Stimulated activated CD4-positive, alpha-beta T cell treated with anti-CD3 and anti-CD28 coated beads, Interleukin-12 subunit alpha, Interleukin-12 subunit beta, amount 100 ng/mL, for 24 hours (primary cell): ENCODE measurements at regions not wholly inside any gene's neighbourhood (a gene's known extent, or its start where the extent isn't known, plus 50 kb on each side); places are given as distances from the start of the nearest gene placed in this dataset.
A peak's percentile ranks its signal among the peaks of the same experiment; 100 is the strongest.

Source experiments
- DNase-seq, 2 experiments: peaks; one replicate each; pipeline ENCODE4 v3.0.0-alpha.2; 2020; ENCODE audit warnings: low read depth in 2 of 2

DNA sequence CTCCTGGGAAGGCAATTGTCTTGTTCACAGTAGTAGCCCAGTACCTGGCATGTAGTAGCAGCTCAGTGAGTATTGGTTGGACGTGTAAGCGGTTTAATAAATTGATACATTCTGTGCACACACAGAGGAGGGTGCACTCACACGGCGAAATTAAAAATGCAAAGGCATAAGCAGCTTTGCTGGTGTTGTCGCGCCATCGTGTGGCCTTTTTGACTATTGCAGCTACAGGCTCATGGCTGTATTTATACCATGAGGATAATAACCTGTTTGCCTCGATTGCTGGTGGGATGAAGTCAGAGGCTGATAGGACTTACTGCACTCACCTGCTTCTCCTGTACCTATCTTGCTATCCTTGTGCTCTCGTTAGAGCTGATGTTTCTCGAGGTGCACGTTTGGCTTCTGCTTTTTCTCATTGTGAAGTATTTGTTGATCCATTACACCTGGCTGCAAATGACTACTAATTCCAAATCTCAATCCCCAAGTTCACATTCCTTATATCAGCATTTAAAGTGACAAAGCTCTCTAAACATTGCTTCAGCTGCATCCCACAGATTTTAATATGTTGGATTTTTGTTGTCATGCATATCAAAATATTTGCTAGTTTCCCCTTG lies 61.5 kb downstream of the TBXT start:
- DNase-seq: peak; percentile 36 to 74

DNA sequence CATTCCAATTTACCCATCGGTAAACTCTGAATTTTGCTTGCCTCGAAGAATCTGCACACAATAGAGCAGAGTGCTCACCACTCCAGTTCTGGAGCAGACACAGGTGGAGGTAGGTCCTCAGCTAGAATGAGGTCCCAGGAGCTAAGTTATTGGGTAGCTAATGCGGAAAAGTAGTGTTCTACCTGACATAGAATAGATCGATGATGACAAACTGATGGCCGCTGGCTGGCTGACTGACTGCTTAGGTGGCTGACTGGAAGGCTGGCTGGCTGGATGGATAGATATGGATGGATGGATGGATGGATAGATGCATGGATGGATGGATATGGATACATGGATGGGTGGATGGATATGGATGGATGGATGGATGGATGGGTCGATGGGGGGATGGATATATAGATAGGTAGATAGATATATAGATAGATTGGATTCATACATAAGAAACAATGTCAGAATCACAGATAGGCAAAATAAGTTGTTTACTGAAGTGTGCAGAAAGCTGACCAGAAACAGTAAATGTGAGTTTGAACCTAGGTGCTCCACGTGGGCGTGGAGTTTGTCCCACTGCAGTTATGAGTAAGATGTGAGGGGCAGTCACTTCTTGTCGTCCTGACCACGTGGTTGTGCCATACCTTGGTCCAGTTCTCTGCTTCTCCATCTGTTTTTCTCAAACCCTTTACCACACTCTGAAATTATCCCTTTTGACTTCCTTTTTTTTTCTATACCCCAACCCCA lies 62.1 kb downstream of the TBXT start:
- no peak for DNase-seq

DNA sequence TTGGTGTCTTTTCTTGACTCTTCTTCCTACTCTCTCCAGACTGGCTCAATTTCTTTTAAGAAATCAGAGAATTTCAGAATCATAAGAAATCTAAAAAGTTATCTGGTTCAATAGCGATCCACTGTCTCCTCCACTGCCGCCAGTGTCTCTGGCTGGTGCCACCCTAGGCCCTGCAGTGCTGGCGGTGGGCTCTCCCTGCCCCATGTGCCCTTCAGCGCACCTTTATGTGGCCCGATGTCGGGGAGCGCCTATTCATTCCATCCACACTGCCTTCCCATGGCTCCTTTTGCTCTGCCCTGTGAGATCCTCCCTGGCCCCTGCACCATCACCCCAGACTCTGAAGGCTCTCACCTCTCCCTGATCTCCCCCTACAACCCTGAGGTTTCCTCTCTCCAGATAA lies 62.8 kb downstream of the TBXT start:
- no peak for DNase-seq

DNA sequence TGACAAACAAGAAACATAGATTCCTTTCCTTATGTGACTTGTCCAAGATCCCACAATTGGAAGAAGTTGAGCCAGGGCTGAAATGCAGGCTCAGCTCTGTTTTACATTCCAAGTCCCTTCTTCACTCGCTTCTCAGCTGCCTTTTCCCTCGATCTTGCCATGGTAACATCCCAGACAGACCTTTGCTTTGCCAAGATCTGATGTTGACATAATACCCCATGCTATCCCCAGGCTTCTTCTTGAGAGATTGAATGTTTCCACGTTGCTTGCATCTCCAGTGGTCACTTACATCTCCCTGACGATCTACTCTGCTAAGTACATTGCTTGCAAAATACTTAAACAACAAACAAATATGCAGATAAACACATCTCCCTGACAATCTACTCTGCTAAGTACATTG lies 63.5 kb downstream of the TBXT start:
- DNase-seq: no peak

DNA sequence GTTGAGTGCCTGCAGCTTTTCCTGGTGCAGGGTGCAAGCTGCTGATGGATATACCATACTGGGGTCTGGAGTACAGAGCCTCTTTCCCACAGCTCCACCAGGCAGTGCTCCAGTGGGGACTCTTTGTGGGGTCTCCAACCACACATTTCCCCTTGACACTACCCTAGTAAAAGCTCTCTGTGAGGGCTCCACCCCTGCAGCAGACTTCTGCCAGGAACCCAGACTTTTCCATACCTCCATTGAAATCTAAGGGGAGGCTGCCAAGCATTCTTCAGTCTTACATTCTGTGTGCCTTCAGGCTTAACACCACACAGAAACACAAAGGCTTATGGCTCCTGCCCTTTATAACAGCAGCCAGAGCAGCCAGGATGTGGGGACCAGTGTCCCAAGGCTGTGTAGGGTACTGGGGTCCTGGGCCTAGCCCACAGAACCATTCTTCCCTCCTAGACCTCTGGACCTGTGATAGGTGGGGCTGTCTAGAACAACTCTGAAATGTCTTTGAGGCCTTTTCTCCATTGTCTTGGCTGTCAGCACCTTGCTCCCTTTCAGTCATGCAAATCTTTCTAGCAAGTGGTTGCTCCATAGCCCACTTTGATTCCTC lies 65.7 kb downstream of the TBXT start:
- DNase-seq: no peak

DNA sequence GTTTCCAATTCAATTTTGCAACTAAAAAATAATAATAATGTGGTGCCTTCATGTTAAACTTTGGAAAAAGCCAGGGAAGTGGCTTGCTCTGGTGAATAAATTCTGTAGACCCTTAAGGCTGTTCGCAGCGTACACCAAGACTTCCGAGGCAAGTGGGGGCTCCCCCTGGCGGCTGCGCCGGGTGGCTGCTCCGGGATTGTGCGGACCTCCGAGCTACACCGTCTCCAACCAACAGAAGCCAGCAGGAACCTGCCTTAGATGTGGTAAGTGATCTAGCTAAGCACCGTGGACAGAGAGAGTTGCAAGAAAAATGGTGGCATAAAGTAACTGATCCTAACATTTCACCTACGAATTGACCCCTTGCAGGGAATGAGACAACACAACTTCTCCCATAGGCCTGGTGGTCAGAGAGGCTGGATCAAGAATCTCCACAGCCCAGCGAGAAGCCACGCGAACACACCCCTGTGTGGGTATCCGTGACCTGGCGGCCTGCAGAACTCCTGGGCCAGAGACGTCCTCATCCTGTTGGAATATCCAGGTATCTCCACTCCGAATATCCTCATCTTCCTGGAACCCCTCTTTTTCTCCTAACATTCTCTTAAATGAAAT lies 69.6 kb downstream of the TBXT start:
- DNase-seq: peak; percentile 11 to 53

DNA sequence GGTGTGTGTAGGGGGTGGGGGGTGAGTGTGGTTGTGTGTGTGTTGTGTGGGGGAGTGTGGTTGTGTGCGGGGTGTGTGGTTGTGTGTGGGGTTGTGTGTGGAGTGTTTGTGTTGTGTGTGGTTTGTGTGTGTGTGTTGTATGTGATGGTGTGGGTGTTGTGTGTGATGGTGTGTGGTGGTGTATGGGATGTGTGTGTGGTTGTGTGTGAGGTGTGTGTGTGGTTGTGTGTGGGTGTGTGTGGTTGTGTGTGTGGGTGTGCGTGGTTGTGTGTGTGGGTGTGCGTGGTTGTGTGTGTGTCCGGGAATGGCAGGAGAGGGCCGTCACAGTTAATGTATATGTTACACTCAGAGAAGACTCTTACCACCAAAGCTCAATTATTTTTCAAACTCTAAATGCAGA lies 79.8 kb downstream of the TBXT start:
- DNase-seq: no peak

DNA sequence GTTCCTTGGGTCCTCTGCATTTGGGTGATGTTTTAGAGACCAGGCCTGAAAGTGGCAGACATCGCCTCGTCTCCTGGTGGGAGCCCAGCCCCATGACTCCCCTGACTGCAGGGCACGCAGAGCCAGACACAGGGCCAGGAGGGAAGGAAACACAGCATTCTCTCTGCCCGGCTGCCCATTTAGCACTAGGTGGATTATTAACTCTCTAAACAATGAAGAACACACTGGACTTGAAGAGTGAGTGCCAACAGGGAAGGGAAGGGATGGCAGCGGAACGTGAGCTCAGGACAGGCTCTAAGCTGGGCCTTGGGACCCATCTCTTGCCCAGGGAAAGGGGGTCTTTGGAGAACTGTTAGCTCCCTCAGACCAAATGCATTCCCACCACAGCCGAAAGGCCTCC lies 80.4 kb downstream of the TBXT start:
- no peak for DNase-seq

DNA sequence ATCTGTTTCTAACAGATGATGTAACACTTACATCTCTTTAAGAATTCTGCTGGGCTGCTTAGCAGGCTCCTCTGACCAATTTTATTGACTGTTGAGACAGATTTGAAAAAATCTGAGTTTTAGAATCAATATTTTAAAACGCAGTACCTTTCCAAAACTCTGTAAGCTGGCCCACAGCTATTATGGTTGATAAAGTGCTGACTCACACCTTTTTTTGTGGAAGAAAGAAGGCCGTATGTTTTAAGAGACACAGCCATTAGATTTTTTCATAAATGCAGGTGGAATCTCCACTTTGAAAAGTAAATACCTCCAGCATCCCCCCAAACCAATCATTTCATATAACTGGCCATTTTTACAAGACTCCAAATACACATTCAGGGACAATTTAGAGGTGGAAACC lies 82.2 kb downstream of the TBXT start:
- DNase-seq: no peak

DNA sequence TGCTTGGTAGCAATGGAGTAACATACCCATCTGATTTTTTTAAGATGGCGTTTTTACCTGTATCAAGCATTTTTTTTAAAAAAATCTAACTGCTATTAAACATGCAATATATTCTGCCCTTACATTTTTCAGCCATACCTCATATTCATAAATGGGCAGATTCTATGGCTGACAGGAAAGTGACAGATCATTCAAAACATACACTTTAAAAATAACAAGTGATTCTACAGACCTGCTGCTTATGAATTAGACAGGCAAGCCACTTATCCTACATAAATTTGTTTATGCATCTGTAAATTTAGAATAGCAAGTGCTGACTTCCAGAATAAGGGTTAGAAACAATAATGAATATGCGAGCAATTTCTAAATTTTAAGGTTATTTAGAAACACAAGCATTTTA lies 82.7 kb downstream of the TBXT start:
- DNase-seq: no peak

DNA sequence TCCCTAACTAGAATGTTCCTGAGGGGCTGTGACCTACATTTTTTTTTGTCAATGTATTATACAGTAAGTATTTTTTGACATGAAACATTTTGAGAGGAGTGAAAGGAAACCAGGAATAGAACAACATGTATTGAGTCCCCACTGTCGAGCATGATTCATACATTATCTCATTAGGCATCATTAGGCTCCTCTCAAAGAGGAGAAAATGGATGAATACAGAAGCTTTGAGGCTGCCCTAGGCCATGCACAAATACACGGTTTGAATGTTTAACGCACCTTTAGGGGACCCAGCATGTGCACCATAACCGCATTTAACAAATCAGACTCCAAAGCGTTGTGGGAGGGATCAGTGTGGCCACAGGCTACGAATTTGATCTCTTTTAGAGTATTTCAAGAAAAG lies 87.8 kb downstream of the TBXT start:
- no peak for DNase-seq

DNA sequence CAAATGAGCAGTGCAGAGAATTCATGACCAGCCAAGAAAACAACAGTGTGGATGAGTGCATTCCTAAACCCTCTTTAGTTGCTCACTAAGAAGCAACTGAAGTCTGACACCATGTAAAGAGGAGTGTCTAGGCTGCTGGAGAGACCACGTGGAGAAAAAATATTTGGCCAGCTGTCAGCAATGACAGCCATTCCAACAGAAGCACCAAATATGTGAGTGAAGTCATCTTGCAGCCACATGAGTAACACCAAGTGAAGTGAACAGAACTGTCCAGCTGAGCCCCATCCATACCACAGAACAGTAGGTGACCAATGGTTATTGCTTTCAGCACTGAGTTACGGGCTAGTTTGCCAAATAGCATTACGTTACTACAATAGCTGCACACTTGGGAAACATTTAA lies 89.4 kb downstream of the TBXT start:
- no peak for DNase-seq

DNA sequence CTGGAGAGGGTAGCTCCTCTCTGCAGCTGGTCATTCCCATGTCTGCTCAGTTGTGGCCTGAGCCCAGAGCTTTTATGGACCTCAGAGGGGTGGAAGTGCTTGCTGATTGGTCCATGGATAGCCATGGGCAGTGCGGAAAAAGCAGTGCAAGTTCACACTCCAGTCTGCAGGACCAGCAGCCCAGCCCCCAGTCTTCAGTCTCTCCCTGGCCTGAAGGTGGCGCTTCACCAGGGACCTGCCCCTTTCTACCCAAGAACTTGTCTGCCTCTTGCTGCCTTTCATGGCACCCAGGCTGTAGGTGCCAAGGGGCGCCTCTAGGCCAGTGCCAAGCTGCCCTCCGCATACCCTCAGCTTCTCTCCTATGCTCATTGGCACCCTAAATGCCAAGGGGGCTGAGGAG lies 91.0 kb downstream of the TBXT start:
- no peak for DNase-seq

DNA sequence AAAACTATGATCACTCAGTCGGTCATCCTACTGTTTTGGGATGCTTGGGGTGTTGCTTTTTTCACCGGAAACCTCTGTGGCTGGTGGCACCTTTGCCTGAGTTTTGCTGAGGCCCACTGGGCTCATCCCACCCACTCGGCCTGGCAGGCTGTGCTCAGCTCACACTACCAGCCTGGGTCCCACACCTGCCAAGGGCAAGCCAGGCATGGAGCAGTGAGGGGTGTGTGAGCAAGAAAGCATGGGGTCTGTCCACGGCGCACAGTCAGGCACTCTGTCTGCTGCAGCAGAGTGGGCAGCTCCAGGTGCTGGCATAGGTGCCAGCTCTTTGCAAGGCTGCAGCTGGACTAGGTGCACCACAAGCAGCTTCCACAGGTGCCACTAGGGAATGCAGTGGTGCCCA lies 91.7 kb downstream of the TBXT start:
- DNase-seq: no peak

DNA sequence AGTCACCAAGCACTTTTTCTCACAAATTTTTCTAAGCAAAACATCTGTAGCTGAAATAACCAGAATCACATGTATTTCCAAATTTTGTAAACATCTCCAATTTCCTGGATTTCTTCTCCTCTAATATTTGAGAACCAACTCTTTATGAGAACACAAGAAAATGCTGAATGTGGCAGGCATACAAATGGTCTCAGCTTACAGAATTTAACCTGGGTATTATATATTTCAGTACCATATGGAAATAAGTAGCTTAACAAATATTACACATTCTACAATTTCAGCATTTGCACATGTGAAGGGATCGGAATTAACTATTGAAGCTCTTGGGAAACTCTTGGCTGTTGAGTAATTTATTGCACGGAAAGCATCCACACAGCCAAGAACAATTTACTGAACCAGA lies 92.5 kb downstream of the TBXT start:
- DNase-seq: no peak

DNA sequence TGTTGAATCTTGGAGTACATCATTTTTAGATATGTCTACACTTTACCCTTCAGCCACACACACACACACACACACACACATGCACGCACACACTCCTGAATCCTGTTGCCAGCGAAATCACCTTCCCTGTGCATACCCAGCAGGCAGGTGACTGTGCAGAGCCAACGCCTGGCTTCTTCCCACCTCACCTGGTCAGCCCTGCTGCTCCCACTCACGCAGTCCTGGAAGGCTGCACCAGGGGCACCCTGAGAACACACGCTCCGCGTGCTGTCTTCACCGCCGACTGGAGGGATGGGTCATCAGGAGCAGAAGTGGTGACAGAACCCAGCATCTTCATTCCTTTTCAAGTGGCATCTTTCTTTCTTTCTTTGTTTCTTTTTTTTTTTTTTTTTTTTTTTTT lies 94.6 kb downstream of the TBXT start:
- DNase-seq: no peak

DNA sequence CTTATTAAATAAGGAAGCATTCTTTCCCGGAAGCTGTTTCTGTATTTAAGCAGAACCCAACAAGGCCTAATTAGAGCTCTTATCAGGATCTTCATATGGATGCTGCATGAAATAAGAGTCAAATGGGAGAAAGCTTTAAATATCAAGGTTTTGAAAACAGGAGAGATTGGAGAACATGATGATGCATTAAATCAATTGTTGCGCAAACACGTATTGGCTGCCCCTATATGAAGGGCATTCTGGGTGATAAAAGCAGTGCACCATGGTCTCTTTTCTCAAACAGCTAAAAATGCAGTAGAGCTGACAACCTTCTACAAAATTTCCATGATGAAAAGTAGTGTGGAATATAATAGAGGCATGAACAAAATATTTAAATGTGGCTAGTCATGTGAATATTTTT lies 98.9 kb downstream of the TBXT start:
- DNase-seq: no peak

DNA sequence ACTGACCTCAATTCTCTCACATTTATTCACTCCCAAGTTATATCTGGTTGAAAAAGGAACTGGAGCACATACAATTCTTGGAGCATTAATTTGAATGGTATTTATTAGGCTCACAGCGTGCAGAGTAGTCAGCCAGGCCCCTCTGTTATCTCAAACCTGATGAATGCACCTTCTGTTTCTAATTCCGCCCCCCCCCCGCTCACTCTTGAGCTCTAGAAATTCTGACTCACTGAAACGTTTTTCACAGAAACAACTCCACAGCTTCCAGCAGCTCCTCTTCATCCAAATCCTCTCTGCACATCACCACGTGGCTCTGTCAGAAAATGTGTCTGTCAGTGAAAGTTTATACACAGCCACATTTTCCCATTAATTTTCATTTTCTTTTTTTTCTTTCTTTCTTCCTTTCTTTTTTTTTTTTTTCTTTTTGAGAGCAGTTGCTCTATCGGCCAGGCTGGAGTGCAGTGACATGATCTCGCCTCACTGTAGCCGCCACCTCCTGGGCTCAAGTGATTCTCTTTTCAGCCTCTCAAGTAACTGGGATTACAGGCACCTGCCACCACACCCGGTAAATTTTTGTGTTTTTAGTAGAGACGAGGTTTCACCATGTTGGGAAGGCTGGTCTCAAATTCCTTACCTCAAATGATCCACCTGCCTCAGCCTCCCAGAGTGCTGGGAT lies 109.4 kb downstream of the TBXT start:
- no peak for DNase-seq

DNA sequence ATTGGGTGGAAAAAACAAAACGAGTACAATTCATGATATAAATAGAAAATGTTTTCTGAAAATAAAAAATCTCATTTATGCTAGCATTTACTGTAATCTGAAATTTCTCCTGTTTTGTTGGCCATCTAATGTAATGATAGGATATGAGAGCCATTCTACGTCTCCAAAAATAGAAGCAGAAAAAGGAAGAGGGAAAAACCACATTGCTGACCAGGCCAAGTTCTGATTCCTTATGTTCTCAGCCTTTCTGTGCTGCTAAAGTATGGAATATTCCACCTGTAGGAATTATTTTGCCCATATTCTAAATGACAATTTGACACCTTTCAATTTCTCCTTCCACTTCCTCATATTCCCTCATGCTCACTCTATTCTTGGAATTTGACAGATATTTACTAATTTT lies 110.2 kb downstream of the TBXT start:
- no peak for DNase-seq

DNA sequence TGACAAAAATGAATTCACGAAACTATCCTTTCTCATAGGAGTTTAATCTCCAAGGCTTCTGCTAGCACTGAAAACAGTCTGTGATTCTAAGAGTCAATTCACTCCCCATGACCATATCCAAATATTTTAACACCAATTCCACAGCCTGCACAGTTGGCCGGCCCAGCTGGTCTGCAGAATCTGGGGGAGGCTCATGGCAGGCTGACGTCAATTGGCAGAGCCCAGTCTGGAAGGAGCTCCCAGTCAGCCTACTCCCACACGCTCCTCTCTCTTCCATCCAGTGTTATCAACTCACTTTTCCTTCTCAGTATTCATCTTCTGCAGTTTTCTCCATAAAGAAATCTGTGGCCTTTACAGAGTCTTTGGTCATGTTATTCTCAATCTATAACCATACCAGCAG lies 111.0 kb downstream of the TBXT start:
- DNase-seq: no peak

DNA sequence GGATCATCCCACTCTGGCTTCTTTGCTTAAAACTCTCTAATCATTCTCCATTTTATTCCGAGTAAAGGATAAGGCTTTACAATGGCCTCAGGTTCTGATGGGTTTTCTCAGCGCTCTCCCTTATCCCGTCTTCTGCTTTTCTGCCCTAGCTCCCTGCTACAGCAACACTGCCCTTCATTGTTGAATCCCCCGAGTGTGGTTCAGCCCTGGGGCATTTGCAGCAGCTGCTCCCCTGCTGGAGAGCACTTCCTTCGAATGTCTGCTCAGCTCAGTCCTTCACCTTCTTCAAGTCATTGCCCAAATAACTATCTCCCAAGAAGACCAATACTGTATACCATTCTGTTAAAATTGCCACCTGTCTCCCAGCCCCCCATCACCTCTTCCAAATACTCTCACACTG lies 111.8 kb downstream of the TBXT start:
- DNase-seq: no peak

DNA sequence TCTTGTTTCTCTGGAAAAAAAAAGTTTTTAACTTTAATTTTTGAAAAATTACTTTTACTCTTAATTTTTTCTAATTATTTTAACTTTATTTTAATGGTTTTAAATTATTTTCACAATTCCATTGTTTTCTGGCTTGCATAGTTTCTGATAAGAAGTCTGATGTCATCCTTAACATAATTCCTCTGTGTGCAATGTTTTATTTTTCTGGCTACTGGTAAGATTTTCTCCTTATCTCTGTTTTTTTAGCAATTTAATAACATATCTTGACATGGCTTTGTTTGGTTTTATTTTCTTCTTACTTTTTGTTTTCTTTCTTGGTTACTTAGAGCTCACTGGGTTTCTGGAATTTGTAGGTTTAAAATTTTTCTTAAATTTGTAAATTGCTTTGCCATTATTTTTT lies 114.8 kb downstream of the TBXT start:
- DNase-seq: no peak

DNA sequence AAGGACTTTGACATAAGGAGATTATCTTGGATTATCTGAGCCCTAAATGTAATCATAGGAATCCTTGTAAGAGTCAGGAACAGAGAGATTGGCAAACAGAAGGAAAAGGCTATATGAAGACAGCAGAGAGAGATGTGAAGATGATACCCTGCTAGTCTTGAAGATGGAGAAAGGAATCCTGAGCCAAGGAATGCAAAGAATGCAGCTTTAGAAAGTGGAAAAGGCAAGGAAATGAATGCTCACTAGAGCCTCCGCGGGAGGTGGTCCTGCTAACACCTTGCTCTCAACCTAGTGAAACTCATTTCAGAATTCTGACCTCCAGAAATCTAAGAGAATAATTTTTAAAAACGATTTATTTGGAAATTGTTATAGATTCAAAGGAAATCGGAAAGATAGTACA lies 117.1 kb downstream of the TBXT start:
- DNase-seq: no peak
